Upper lobe of left lung (tissue), 6 donors: ENCODE measurements at regions not wholly inside any gene's neighbourhood (a gene's known extent, or its start where the extent isn't known, plus 50 kb on each side); places are given as distances from the start of the nearest gene placed in this dataset.

ENCODE experiments used
- ATAC-seq, 2 donors: fragments of 200-7000 bp; cut with Tn5 transposase; one replicate each; pipeline ENCODE4 v1.9.1; 2022; ENCODE audit warnings: mild to moderate bottlenecking in 2 of 2, moderate library complexity in 2 of 2; ENCODE audit not compliant: low FRiP score in 2 of 2
- DNase-seq, 2 donors: peaks; one replicate each; pipeline ENCODE4 v3.0.0-alpha.2; 2019 to 2020
- H3K27ac ChIP-seq, 4 donors: fragments of 200-600 bp; sonication (generic); one replicate each; pipeline ENCODE4 v1.5.1; 2016 to 2019
- H3K27me3 ChIP-seq, 4 donors: fragments of 200-600 bp; sonication (generic); one replicate each; pipeline ENCODE4 v1.5.1; 2017 to 2019
- H3K36me3 ChIP-seq, 4 donors: fragments of 200-600 bp; sonication (generic); one replicate each; pipeline ENCODE4 v1.5.1; 2016 to 2019
- H3K4me1 ChIP-seq, 4 donors: fragments of 200-600 bp; sonication (generic); one replicate each; pipeline ENCODE4 v1.5.1; 2018 to 2019
- H3K4me3 ChIP-seq, 4 donors: fragments of 200-600 bp; sonication (generic); one replicate each; pipeline ENCODE4 v1.5.1; 2017 to 2019; ENCODE audit warnings: mild to moderate bottlenecking in 2 of 4, moderate library complexity in 1 of 4
- H3K9me3 ChIP-seq, 4 donors: fragments of 200-600 bp; sonication (generic); one replicate each; pipeline ENCODE4 v1.5.1; 2018 to 2019
- CTCF ChIP-seq, 6 experiments: fragments of 450-650 bp in 4 of 6; fragments of 200-600 bp in 2 of 6; sonication (generic) in 2 of 6; IDR thresholded peaks; one replicate each; pipeline ENCODE4 v1.5.1; 2016 to 2019; ENCODE audit warnings: antibody characterized with exemption in 6 of 6
- EP300 ChIP-seq, 4 donors: sonication (generic); formaldehyde crosslinking; IDR thresholded peaks; one replicate each; pipeline ENCODE4 v1.5.1; 2017; ENCODE audit warnings: antibody characterized with exemption in 4 of 4, control low read depth in 2 of 4
- POLR2A ChIP-seq, 4 donors: fragments of 450-650 bp; IDR thresholded peaks; one replicate each; pipeline ENCODE4 v1.5.1; 2016 to 2017; ENCODE audit warnings: antibody characterized with exemption in 4 of 4, mild to moderate bottlenecking in 2 of 4
- POLR2AphosphoS5 ChIP-seq, 2 donors: sonication (generic); formaldehyde crosslinking; IDR thresholded peaks; one replicate each; pipeline ENCODE4 v1.5.1; 2017; ENCODE audit warnings: antibody characterized with exemption in 2 of 2
- WGBS, 2 donors: methylation state at CpG; one replicate each; pipeline ENCODE4 v1.1.5; 2017 to 2018; 5-methylcytosine and 5-hydroxymethylcytosine counted together
- donor health status: DM: no; HTN: no; CAD: no; lungs with moderate emphysema.
- donor health status: DM: no; HTN: yes; CAD: no; lungs with severe emphysema.

- Histone ChIP-seq H3K4me1 (no peaks in the 10 kb centered on the region), H3K4me3 (no peak overlapping the region)
- WGBS, 2 donors, result 44 to 45% methylated on average over 1 of the region's 1 CpG
Measured at GRCh38 chr3:34237946-34238345, 439.5 kb downstream of the PDCD6IP start.

GRCh38 chr3:34238407-34238806 lies 440.0 kb downstream of the PDCD6IP start:
- Histone ChIP-seq H3K4me1 (no peaks in the 10 kb centered on the region), H3K9me3 (no peaks in the 10 kb centered on the region), H3K27me3 (no peaks in the 10 kb centered on the region), H3K27ac (no peak overlapping the region), H3K36me3 (no peaks in the 10 kb centered on the region), H3K4me3 (no peak overlapping the region)
- 60 to 74% methylated on average over 1 of the region's 1 CpG for WGBS, 2 donors
- TF ChIP-seq EP300 (IDR thresholded peaks at IDR 0.05), result no peak
- TF ChIP-seq CTCF (IDR thresholded peaks at IDR 0.05), result no peak
- TF ChIP-seq POLR2A (IDR thresholded peaks at IDR 0.05), result no peak
- TF ChIP-seq POLR2AphosphoS5 (IDR thresholded peaks at IDR 0.05), result no peak
- DNase-seq (no peak), ATAC-seq (no peak)

More at GRCh38 chr3:34237946-34238345, 439.5 kb downstream of the PDCD6IP start:
- Histone ChIP-seq H3K9me3 (no peaks in the 10 kb centered on the region), H3K36me3 (no peaks in the 10 kb centered on the region), H3K27ac (no peak overlapping the region), H3K27me3 (no peaks in the 10 kb centered on the region)
- TF ChIP-seq CTCF (IDR thresholded peaks at IDR 0.05), result no peak
- TF ChIP-seq POLR2AphosphoS5 (IDR thresholded peaks at IDR 0.05), result no peak
- no peak for TF ChIP-seq EP300 (IDR thresholded peaks at IDR 0.05)
- no peak for TF ChIP-seq POLR2A (IDR thresholded peaks at IDR 0.05)
- ATAC-seq (no peak), DNase-seq (no peak)

- no peak overlapping the region for H3K4me3 ChIP-seq
- ATAC-seq (no peak), DNase-seq (no peak)
- H3K36me3 ChIP-seq, result no peaks in the 10 kb centered on the region
- no peak overlapping the region for H3K27ac ChIP-seq
- 88 to 89% methylated on average over 4 of the region's 4 CpGs for WGBS, 2 donors
- H3K4me1 ChIP-seq, result no peaks in the 10 kb centered on the region
- H3K9me3 ChIP-seq, result no peaks in the 10 kb centered on the region
- no peak for TF ChIP-seq EP300 (IDR thresholded peaks at IDR 0.05)
- no peak for TF ChIP-seq POLR2A (IDR thresholded peaks at IDR 0.05)
- TF ChIP-seq POLR2AphosphoS5 (IDR thresholded peaks at IDR 0.05), result no peak
- no peak for TF ChIP-seq CTCF (IDR thresholded peaks at IDR 0.05)
- no peaks in the 10 kb centered on the region for H3K27me3 ChIP-seq
Measured at GRCh38 chr3:34239287-34239686, 440.9 kb downstream of the PDCD6IP start.

GRCh38 chr3:34239875-34240274 lies 441.4 kb downstream of the PDCD6IP start:
- no peak overlapping the region for H3K4me3 ChIP-seq
- no peaks in the 10 kb centered on the region for H3K27me3 ChIP-seq
- H3K9me3 ChIP-seq, result no peaks in the 10 kb centered on the region
- H3K4me1 ChIP-seq, result no peaks in the 10 kb centered on the region
- no peak for ATAC-seq
- no peaks in the 10 kb centered on the region for H3K36me3 ChIP-seq
- TF ChIP-seq POLR2AphosphoS5 (IDR thresholded peaks at IDR 0.05) (no peak), EP300 (IDR thresholded peaks at IDR 0.05) (no peak), CTCF (IDR thresholded peaks at IDR 0.05) (no peak), POLR2A (IDR thresholded peaks at IDR 0.05) (no peak)
- H3K27ac ChIP-seq, result no peak overlapping the region
- no peak for DNase-seq

- Histone ChIP-seq H3K36me3 (no peaks in the 10 kb centered on the region), H3K4me1 (no peaks in the 10 kb centered on the region), H3K9me3 (no peaks in the 10 kb centered on the region), H3K27me3 (no peaks in the 10 kb centered on the region), H3K27ac (no peak overlapping the region), H3K4me3 (no peak overlapping the region)
- no peak for ATAC-seq
- DNase-seq, result no peak
- 83 to 90% methylated on average over 1 of the region's 1 CpG for WGBS, 2 donors
- TF ChIP-seq CTCF (IDR thresholded peaks at IDR 0.05), result no peak
- no peak for TF ChIP-seq POLR2AphosphoS5 (IDR thresholded peaks at IDR 0.05)
- no peak for TF ChIP-seq POLR2A (IDR thresholded peaks at IDR 0.05)
- TF ChIP-seq EP300 (IDR thresholded peaks at IDR 0.05), result no peak
Measured at GRCh38 chr3:34247401-34247800, 449.0 kb downstream of the PDCD6IP start.
